Suprapubic skin (tissue), 4 donors: ENCODE measurements at regions not wholly inside any gene's neighbourhood (a gene's known extent, or its start where the extent isn't known, plus 50 kb on each side); places are given as distances from the start of the nearest gene placed in this dataset.

Experiments used
- DNase-seq, 2 donors: peaks; one replicate each; pipeline ENCODE4 v3.0.0-alpha.2; 2019; ENCODE audit warnings: low spot score in 2 of 2
- H3K27ac ChIP-seq: fragments of 200-600 bp; sonication (generic); one replicate; pipeline ENCODE4 v1.5.1; 2019
- H3K27me3 ChIP-seq: fragments of 200-600 bp; sonication (generic); one replicate; pipeline ENCODE4 v1.5.1; 2019
- H3K36me3 ChIP-seq: fragments of 200-600 bp; sonication (generic); one replicate; pipeline ENCODE4 v1.5.1; 2019
- H3K4me1 ChIP-seq: fragments of 200-600 bp; sonication (generic); one replicate; pipeline ENCODE4 v1.5.1; 2019
- H3K4me3 ChIP-seq: fragments of 200-600 bp; sonication (generic); one replicate; pipeline ENCODE4 v1.5.1; 2019; ENCODE audit warnings: mild to moderate bottlenecking
- H3K9me3 ChIP-seq: fragments of 200-600 bp; sonication (generic); one replicate; pipeline ENCODE4 v1.5.1; 2019
- CTCF ChIP-seq, 2 donors: fragments of 200-600 bp in 1 of 2; fragments of 450-650 bp in 1 of 2; sonication (generic) in 1 of 2; IDR thresholded peaks; one replicate each; pipeline ENCODE4 v1.5.1; 2016 to 2019; ENCODE audit warnings: antibody characterized with exemption in 2 of 2, mild to moderate bottlenecking in 1 of 2, moderate library complexity in 1 of 2
- EP300 ChIP-seq: sonication (generic); formaldehyde crosslinking; IDR thresholded peaks from one replicate; pipeline ENCODE4 v1.6.1; 2017; ENCODE audit warnings: antibody characterized with exemption
- POLR2A ChIP-seq, 2 donors: fragments of 450-650 bp; IDR thresholded peaks; one replicate each; pipeline ENCODE4 v1.6.1; 2017; ENCODE audit warnings: antibody characterized with exemption in 2 of 2, mild to moderate bottlenecking in 2 of 2, moderate library complexity in 2 of 2
- POLR2AphosphoS5 ChIP-seq, 3 donors: sonication (generic); formaldehyde crosslinking; IDR thresholded peaks; one replicate each; pipeline ENCODE4 v1.6.1; 2017; ENCODE audit warnings: antibody characterized with exemption in 3 of 3
- whole genome bisulfite sequencing: methylation state at CpG from one replicate; pipeline ENCODE4 v1.1.5; 2018; 5-methylcytosine and 5-hydroxymethylcytosine counted together

GRCh38 chr1:98267423-98267822 is 346.6 kb upstream of the DPYD start:
- Histone ChIP-seq H3K27me3 (no peaks in the 10 kb centered on the region), H3K9me3 (no peaks in the 10 kb centered on the region), H3K4me1 (no peaks in the 10 kb centered on the region), H3K36me3 (no peaks in the 10 kb centered on the region), H3K27ac (no peak overlapping the region), H3K4me3 (no peak overlapping the region)
- TF ChIP-seq POLR2A (IDR thresholded peaks at IDR 0.05) (no peak), POLR2AphosphoS5 (IDR thresholded peaks at IDR 0.05) (no peak), CTCF (IDR thresholded peaks at IDR 0.05) (no peak), EP300 (no peak)
- DNase-seq, result no peak
- WGBS, result 30% methylated on average over 3 of the region's 3 CpGs

GRCh38 chr1:98264727-98265126 is 343.9 kb upstream of the DPYD start:
- no peak for DNase-seq
- TF ChIP-seq EP300 (no peak), CTCF (IDR thresholded peaks at IDR 0.05) (no peak), POLR2AphosphoS5 (IDR thresholded peaks at IDR 0.05) (no peak), POLR2A (IDR thresholded peaks at IDR 0.05) (no peak)
- 95% methylated on average over 5 of the region's 5 CpGs for WGBS
- no peak overlapping the region for H3K4me3 ChIP-seq
- no peak overlapping the region for H3K27ac ChIP-seq
- H3K36me3 ChIP-seq, result no peaks in the 10 kb centered on the region
- H3K9me3 ChIP-seq, result no peaks in the 10 kb centered on the region
- no peaks in the 10 kb centered on the region for H3K27me3 ChIP-seq
- H3K4me1 ChIP-seq, result no peaks in the 10 kb centered on the region

- Histone ChIP-seq H3K27me3 (no peaks in the 10 kb centered on the region), H3K4me1 (no peaks in the 10 kb centered on the region), H3K36me3 (no peaks in the 10 kb centered on the region), H3K4me3 (no peak overlapping the region), H3K27ac (no peak overlapping the region), H3K9me3 (no peaks in the 10 kb centered on the region)
- TF ChIP-seq CTCF (IDR thresholded peaks at IDR 0.05) (no peak), POLR2A (IDR thresholded peaks at IDR 0.05) (no peak), POLR2AphosphoS5 (IDR thresholded peaks at IDR 0.05) (no peak), EP300 (no peak)
- no peak for DNase-seq
- 90% methylated on average over 6 of the region's 6 CpGs for WGBS
These were observed 340.0 kb upstream of the DPYD start for GRCh38 chr1:98260839-98261238.

GRCh38 chr1:98260412-98260811 is 339.6 kb upstream of the DPYD start:
- Histone ChIP-seq H3K27me3 (no peaks in the 10 kb centered on the region), H3K9me3 (no peaks in the 10 kb centered on the region), H3K4me3 (no peak overlapping the region), H3K36me3 (no peaks in the 10 kb centered on the region), H3K27ac (no peak overlapping the region), H3K4me1 (no peaks in the 10 kb centered on the region)
- WGBS, result 84% methylated on average over 1 of the region's 1 CpG
- no peak for TF ChIP-seq CTCF (IDR thresholded peaks at IDR 0.05)
- TF ChIP-seq POLR2A (IDR thresholded peaks at IDR 0.05), result no peak
- no peak for TF ChIP-seq POLR2AphosphoS5 (IDR thresholded peaks at IDR 0.05)
- TF ChIP-seq EP300, result no peak
- DNase-seq, result no peak

GRCh38 chr1:98256700-98257099 is 335.9 kb upstream of the DPYD start:
- no peak for TF ChIP-seq POLR2AphosphoS5 (IDR thresholded peaks at IDR 0.05)
- no peak for TF ChIP-seq EP300
- no peak for TF ChIP-seq CTCF (IDR thresholded peaks at IDR 0.05)
- TF ChIP-seq POLR2A (IDR thresholded peaks at IDR 0.05), result no peak
- H3K27me3 ChIP-seq, result no peaks in the 10 kb centered on the region
- DNase-seq, result no peak
- H3K4me1 ChIP-seq, result no peaks in the 10 kb centered on the region
- WGBS, result 68% methylated on average over 2 of the region's 2 CpGs
- no peaks in the 10 kb centered on the region for H3K36me3 ChIP-seq
- no peak overlapping the region for H3K27ac ChIP-seq
- H3K4me3 ChIP-seq, result no peak overlapping the region
- no peaks in the 10 kb centered on the region for H3K9me3 ChIP-seq
